DND-41 (cell line): ENCODE measurements at regions not wholly inside any gene's neighbourhood (a gene's known extent, or its start where the extent isn't known, plus 50 kb on each side); places are given as distances from the start of the nearest gene placed in this dataset.

Source experiments
- CTCF ChIP-seq: IDR thresholded peaks from 2 replicates; pipeline ENCODE4 v1.5.1; 2012; ENCODE audit warnings: borderline replicate concordance, low read length, moderate library complexity, mild to moderate bottlenecking; ENCODE audit not compliant: poor library complexity, severe bottlenecking; ENCODE audit errors: extremely low read depth
- EZH2 ChIP-seq: IDR thresholded peaks from 3 replicates; pipeline ENCODE4 v1.6.1; 2012; ENCODE audit warnings: borderline replicate concordance, low read depth, mild to moderate bottlenecking, moderate library complexity, low read length, inconsistent platforms; ENCODE audit not compliant: severe bottlenecking

- TF ChIP-seq CTCF: no peak
- no peak for TF ChIP-seq EZH2
These were observed 90.5 kb upstream of the KCNK12 start for GRCh38 chr2:47661310-47661709.
